ENCODE measurements at regions not wholly inside any gene's neighbourhood (a gene's known extent, or its start where the extent isn't known, plus 50 kb on each side); places are given as distances from the start of the nearest gene placed in this dataset.

DNA sequence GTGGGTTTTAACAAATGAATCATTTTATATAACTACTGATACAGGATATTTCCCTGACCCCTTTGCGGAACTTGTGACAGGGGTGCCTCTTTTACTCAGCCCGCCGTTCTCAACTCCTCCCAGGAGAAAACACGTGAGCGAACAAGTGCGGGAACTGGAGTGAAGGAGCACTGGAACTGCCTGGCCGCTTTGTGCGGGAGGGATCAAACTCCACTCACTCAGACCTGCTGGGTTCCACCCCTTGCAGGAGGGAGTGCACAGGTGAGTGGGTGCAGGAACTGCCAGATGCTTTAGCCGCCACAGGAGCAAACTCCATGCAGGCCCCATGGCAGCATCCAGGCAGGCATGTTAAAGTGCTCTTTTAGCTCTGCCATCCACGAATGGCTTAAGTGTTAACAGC lies 513.4 kb upstream of the GRM3 start:
- dilution Hi-C loops (cut with MboI; ENCODE audit: extremely low pct_ligation_motif_present, low sequenced_read_pairs) = no loop called here
- H3K9me1 ChIP-seq (ENCODE audit: control insufficient read depth, extremely low read depth, insufficient read depth, low read length) = no peaks in the 10 kb centered on the region
- TF ChIP-seq, protein P1, sequence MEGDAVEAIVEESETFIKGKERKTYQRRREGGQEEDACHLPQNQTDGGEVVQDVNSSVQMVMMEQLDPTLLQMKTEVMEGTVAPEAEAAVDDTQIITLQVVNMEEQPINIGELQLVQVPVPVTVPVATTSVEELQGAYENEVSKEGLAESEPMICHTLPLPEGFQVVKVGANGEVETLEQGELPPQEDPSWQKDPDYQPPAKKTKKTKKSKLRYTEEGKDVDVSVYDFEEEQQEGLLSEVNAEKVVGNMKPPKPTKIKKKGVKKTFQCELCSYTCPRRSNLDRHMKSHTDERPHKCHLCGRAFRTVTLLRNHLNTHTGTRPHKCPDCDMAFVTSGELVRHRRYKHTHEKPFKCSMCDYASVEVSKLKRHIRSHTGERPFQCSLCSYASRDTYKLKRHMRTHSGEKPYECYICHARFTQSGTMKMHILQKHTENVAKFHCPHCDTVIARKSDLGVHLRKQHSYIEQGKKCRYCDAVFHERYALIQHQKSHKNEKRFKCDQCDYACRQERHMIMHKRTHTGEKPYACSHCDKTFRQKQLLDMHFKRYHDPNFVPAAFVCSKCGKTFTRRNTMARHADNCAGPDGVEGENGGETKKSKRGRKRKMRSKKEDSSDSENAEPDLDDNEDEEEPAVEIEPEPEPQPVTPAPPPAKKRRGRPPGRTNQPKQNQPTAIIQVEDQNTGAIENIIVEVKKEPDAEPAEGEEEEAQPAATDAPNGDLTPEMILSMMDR (optimal IDR thresholded peaks at IDR 0.05 in 1 of 3, IDR thresholded peaks at IDR 0.05 in 1 of 3, conservative IDR thresholded peaks at IDR 0.05 in 1 of 3; ENCODE audit: extremely low read depth in 1 of 3, insufficient read depth in 2 of 3, low read length in 3 of 3) = no peak
- no peak for TF ChIP-seq EZH2 (IDR thresholded peaks at IDR 0.05; ENCODE audit: low read length)
- no peak overlapping the region for H2AFZ ChIP-seq (ENCODE audit: control insufficient read depth, low read length)
- H3K4me3 ChIP-seq (ENCODE audit: control insufficient read depth in 2 of 3, extremely low read depth in 1 of 3, insufficient read depth in 2 of 3, low read depth in 1 of 3, low read length in 3 of 3) = no peak overlapping the region
- no peak overlapping the region for H3K27ac ChIP-seq (ENCODE audit: control insufficient read depth, insufficient read depth, low read length)
- no peaks in the 10 kb centered on the region for H3K79me2 ChIP-seq (ENCODE audit: control insufficient read depth, insufficient read depth, low read length)
- no peak overlapping the region for H3K9ac ChIP-seq (ENCODE audit: control insufficient read depth, extremely low read depth, insufficient read depth, low read length)
- H4K20me1 ChIP-seq (ENCODE audit: control insufficient read depth, extremely low read depth, insufficient read depth, low read length) = no peaks in the 10 kb centered on the region
- no peaks in the 10 kb centered on the region for H3K36me3 ChIP-seq (ENCODE audit: control insufficient read depth in 2 of 2, extremely low read depth in 1 of 2, insufficient read depth in 2 of 2, low read length in 2 of 2)
- H3K9me3 ChIP-seq (ENCODE audit: control insufficient read depth, low read depth, low read length) = no peaks in the 10 kb centered on the region
- no peak overlapping the region for H3K4me2 ChIP-seq (ENCODE audit: control insufficient read depth, extremely low read depth, insufficient read depth, low read depth, low read length)
- H3K27me3 ChIP-seq (ENCODE audit: control insufficient read depth, extremely low read depth, insufficient read depth, low read length) = no peaks in the 10 kb centered on the region
- no peaks in the 10 kb centered on the region for H3K4me1 ChIP-seq (ENCODE audit: control insufficient read depth, extremely low read depth, insufficient read depth, low read length)
- DNase-seq (ENCODE audit: low read depth, low spot score) (no peak), FAIRE-seq (no peak)

DNA sequence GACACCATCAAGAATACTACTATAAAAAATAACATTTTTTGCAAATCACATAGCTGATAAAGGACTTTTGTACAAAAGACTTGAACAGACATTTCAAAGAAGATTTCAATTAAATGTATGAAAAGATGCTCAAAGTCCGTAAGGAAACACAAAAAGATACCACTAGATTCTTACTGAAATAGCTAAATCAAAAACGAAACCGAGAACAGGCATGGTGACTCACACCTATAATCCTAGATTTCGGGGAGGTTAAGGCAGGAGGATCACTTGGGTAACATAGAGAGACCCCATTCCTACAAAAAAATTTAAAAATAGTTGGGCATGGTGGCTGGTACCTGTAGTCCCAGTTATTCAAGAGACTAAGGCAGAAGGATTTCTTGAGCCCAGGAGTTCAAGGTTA lies 520.2 kb upstream of the GRM3 start:
- H3K4me1 ChIP-seq (ENCODE audit: control insufficient read depth, extremely low read depth, insufficient read depth, low read length) = no peaks in the 10 kb centered on the region
- no peaks in the 10 kb centered on the region for H3K79me2 ChIP-seq (ENCODE audit: control insufficient read depth, insufficient read depth, low read length)
- dilution Hi-C loops (cut with MboI; ENCODE audit: extremely low pct_ligation_motif_present, low sequenced_read_pairs) = loop anchor here (25.0 kb wide), 1 partner anchor 89 kb away; no protein-coding TSS in a partner anchor
- no peaks in the 10 kb centered on the region for H3K27me3 ChIP-seq (ENCODE audit: control insufficient read depth, extremely low read depth, insufficient read depth, low read length)
- H3K9ac ChIP-seq (ENCODE audit: control insufficient read depth, extremely low read depth, insufficient read depth, low read length) = no peak overlapping the region
- H3K4me2 ChIP-seq (ENCODE audit: control insufficient read depth, extremely low read depth, insufficient read depth, low read depth, low read length) = no peak overlapping the region
- no peaks in the 10 kb centered on the region for H3K9me3 ChIP-seq (ENCODE audit: control insufficient read depth, low read depth, low read length)
- no peak for FAIRE-seq
- H3K9me1 ChIP-seq (ENCODE audit: control insufficient read depth, extremely low read depth, insufficient read depth, low read length) = no peaks in the 10 kb centered on the region
- no peak for DNase-seq (ENCODE audit: low read depth, low spot score)
- no peak overlapping the region for H3K27ac ChIP-seq (ENCODE audit: control insufficient read depth, insufficient read depth, low read length)
- no peak overlapping the region for H2AFZ ChIP-seq (ENCODE audit: control insufficient read depth, low read length)
- H4K20me1 ChIP-seq (ENCODE audit: control insufficient read depth, extremely low read depth, insufficient read depth, low read length) = no peaks in the 10 kb centered on the region
- TF ChIP-seq EZH2 (IDR thresholded peaks at IDR 0.05; ENCODE audit: low read length) = no peak
- TF ChIP-seq, protein P1 (optimal IDR thresholded peaks at IDR 0.05 in 1 of 3, IDR thresholded peaks at IDR 0.05 in 1 of 3, conservative IDR thresholded peaks at IDR 0.05 in 1 of 3; ENCODE audit: extremely low read depth in 1 of 3, insufficient read depth in 2 of 3, low read length in 3 of 3) = no peak
- no peak overlapping the region for H3K4me3 ChIP-seq (ENCODE audit: control insufficient read depth in 2 of 3, extremely low read depth in 1 of 3, insufficient read depth in 2 of 3, low read depth in 1 of 3, low read length in 3 of 3)
- no peaks in the 10 kb centered on the region for H3K36me3 ChIP-seq (ENCODE audit: control insufficient read depth in 2 of 2, extremely low read depth in 1 of 2, insufficient read depth in 2 of 2, low read length in 2 of 2)

Measured in keratinocyte (primary cell).